ENCODE measurements at regions not wholly inside any gene's neighbourhood (a gene's known extent, or its start where the extent isn't known, plus 50 kb on each side); places are given as distances from the start of the nearest gene placed in this dataset.

- TF ChIP-seq REST (IDR thresholded peaks at IDR 0.05; ENCODE audit: insufficient read depth in 1 of 2, low read depth in 2 of 2, low read length in 1 of 2) (no peak), CTCF (IDR thresholded peaks at IDR 0.05) (no peak), TCF7L2 (IDR thresholded peaks at IDR 0.05; ENCODE audit: low read depth, low read length) (no peak), SIN3A (IDR thresholded peaks at IDR 0.05; ENCODE audit: borderline replicate concordance, insufficient read depth, low read depth, low read length) (no peak)
These were observed 977.6 kb downstream of the BRD1 start for GRCh38 chr22:48849963-48850657.

All from Panc1 (cell line).